HG02840 (cell line): ENCODE measurements at regions not wholly inside any gene's neighbourhood (a gene's known extent, or its start where the extent isn't known, plus 50 kb on each side); places are given as distances from the start of the nearest gene placed in this dataset.
"Not testable (repeated sequence)": the region's sequence is repeated elsewhere in the genome, so short reads cannot be mapped to it uniquely, and the experiment has no call there.

Experiments used
- ATAC-seq: cut with Tn5 transposase; IDR thresholded peaks from one replicate; pipeline ENCODE4 v1.9.1; 2021; ENCODE audit warnings: mild to moderate bottlenecking, moderate library complexity, moderate number of reproducible peaks; ENCODE audit not compliant: unreplicated experiment, low FRiP score

GRCh38 chrX:113392355-113392754 is 551.7 kb upstream of the AMOT start:
- no peak for ATAC-seq

- no peak for ATAC-seq
These were observed 551.2 kb upstream of the AMOT start for GRCh38 chrX:113391875-113392274.

- ATAC-seq = no peak
These were observed 549.9 kb upstream of the AMOT start for GRCh38 chrX:113390531-113390930.

- no peak for ATAC-seq
These were observed 549.2 kb upstream of the AMOT start for GRCh38 chrX:113389846-113390245.

- ATAC-seq = no peak
These were observed 544.0 kb upstream of the AMOT start for GRCh38 chrX:113384628-113385027.

GRCh38 chrX:113373421-113373820 is 532.8 kb upstream of the AMOT start:
- ATAC-seq = not testable (repeated sequence)

- no peak for ATAC-seq
These were observed 529.4 kb upstream of the AMOT start for GRCh38 chrX:113370006-113370405.

GRCh38 chrX:113369056-113369455 is 528.4 kb upstream of the AMOT start:
- no peak for ATAC-seq

GRCh38 chrX:113353134-113353533 is 512.5 kb upstream of the AMOT start:
- ATAC-seq = no peak

- no peak for ATAC-seq
These were observed 489.8 kb upstream of the AMOT start for GRCh38 chrX:113330416-113330815.

GRCh38 chrX:113315927-113316326 is 475.3 kb upstream of the AMOT start:
- ATAC-seq = no peak

- no peak for ATAC-seq
These were observed 464.9 kb upstream of the AMOT start for GRCh38 chrX:113305496-113305895.

- no peak for ATAC-seq
These were observed 459.9 kb upstream of the AMOT start for GRCh38 chrX:113300580-113300979.

GRCh38 chrX:113297437-113297836 is 456.8 kb upstream of the AMOT start:
- no peak for ATAC-seq

- no peak for ATAC-seq
These were observed 448.9 kb upstream of the AMOT start for GRCh38 chrX:113289503-113289902.

- ATAC-seq = no peak
These were observed 447.1 kb upstream of the AMOT start for GRCh38 chrX:113287761-113288160.

GRCh38 chrX:113275804-113276203 is 435.2 kb upstream of the AMOT start:
- ATAC-seq = no peak

GRCh38 chrX:113274791-113275190 is 434.2 kb upstream of the AMOT start:
- ATAC-seq = no peak

- ATAC-seq = no peak
These were observed 433.7 kb upstream of the AMOT start for GRCh38 chrX:113274345-113274744.

GRCh38 chrX:113269203-113269602 is 428.6 kb upstream of the AMOT start:
- ATAC-seq = no peak

GRCh38 chrX:113260474-113260873 is 419.8 kb upstream of the AMOT start:
- ATAC-seq = no peak

- no peak for ATAC-seq
These were observed 381.7 kb upstream of the AMOT start for GRCh38 chrX:113222305-113222704.

GRCh38 chrX:113212052-113212451 is 371.4 kb upstream of the AMOT start:
- no peak for ATAC-seq
